GM18520 (cell line): ENCODE measurements at regions not wholly inside any gene's neighbourhood (a gene's known extent, or its start where the extent isn't known, plus 50 kb on each side); places are given as distances from the start of the nearest gene placed in this dataset.
"Not testable (repeated sequence)": the region's sequence is repeated elsewhere in the genome, so short reads cannot be mapped to it uniquely, and the experiment has no call there.

Experiments
- ATAC-seq: cut with Tn5 transposase; IDR thresholded peaks from one replicate; pipeline ENCODE4 v1.9.1; 2021; ENCODE audit not compliant: unreplicated experiment

GRCh38 chr3:177802151-177802900 lies 605.0 kb upstream of the TBL1XR1 start:
- ATAC-seq = no peak

- no peak for ATAC-seq
These were observed 606.2 kb upstream of the TBL1XR1 start for GRCh38 chr3:177803500-177803899.

GRCh38 chr3:177804032-177804431 lies 606.8 kb upstream of the TBL1XR1 start:
- ATAC-seq = no peak

- ATAC-seq = no peak
These were observed 607.4 kb upstream of the TBL1XR1 start for GRCh38 chr3:177804646-177805045.

GRCh38 chr3:177807150-177807875 lies 610.0 kb upstream of the TBL1XR1 start:
- no peak for ATAC-seq

GRCh38 chr3:177808928-177809478 lies 611.7 kb upstream of the TBL1XR1 start:
- ATAC-seq = not testable (repeated sequence)

- no peak for ATAC-seq
These were observed 612.9 kb upstream of the TBL1XR1 start for GRCh38 chr3:177810162-177810623.

- ATAC-seq = no peak
These were observed 613.8 kb upstream of the TBL1XR1 start for GRCh38 chr3:177811112-177811511.

GRCh38 chr3:177811835-177812234 lies 614.6 kb upstream of the TBL1XR1 start:
- no peak for ATAC-seq

GRCh38 chr3:177812492-177812891 lies 615.2 kb upstream of the TBL1XR1 start:
- ATAC-seq = no peak

- ATAC-seq = no peak
These were observed 616.0 kb upstream of the TBL1XR1 start for GRCh38 chr3:177813322-177813721.

GRCh38 chr3:177816667-177817208 lies 619.5 kb upstream of the TBL1XR1 start:
- ATAC-seq = no peak

- no peak for ATAC-seq
These were observed 620.5 kb upstream of the TBL1XR1 start for GRCh38 chr3:177817751-177818150.

- no peak for ATAC-seq
These were observed 621.5 kb upstream of the TBL1XR1 start for GRCh38 chr3:177818712-177819240.

- ATAC-seq = peak; percentile 44
These were observed 623.5 kb upstream of the TBL1XR1 start for GRCh38 chr3:177820683-177821316.

GRCh38 chr3:177822681-177823096 lies 625.4 kb upstream of the TBL1XR1 start:
- no peak for ATAC-seq

GRCh38 chr3:177823701-177824189 lies 626.5 kb upstream of the TBL1XR1 start:
- ATAC-seq = no peak

GRCh38 chr3:177824190-177824786 lies 627.0 kb upstream of the TBL1XR1 start:
- no peak for ATAC-seq

- no peak for ATAC-seq
These were observed 627.6 kb upstream of the TBL1XR1 start for GRCh38 chr3:177824841-177825240.

GRCh38 chr3:177826253-177826652 lies 629.0 kb upstream of the TBL1XR1 start:
- no peak for ATAC-seq
